NCI-H2029 (cell line): ENCODE measurements at regions not wholly inside any gene's neighbourhood (a gene's known extent, or its start where the extent isn't known, plus 50 kb on each side); places are given as distances from the start of the nearest gene placed in this dataset.
A peak's percentile ranks its signal among the peaks of the same experiment; 100 is the strongest.

Experiments
- DNase-seq: peaks from one replicate; lab custom pipeline; 2025; lab: John Stamatoyannopoulos, UW

- no peak for DNase-seq
Observed at GRCh38 chr5:96340357-96340756, 92.7 kb downstream of the PCSK1 start.

DNA sequence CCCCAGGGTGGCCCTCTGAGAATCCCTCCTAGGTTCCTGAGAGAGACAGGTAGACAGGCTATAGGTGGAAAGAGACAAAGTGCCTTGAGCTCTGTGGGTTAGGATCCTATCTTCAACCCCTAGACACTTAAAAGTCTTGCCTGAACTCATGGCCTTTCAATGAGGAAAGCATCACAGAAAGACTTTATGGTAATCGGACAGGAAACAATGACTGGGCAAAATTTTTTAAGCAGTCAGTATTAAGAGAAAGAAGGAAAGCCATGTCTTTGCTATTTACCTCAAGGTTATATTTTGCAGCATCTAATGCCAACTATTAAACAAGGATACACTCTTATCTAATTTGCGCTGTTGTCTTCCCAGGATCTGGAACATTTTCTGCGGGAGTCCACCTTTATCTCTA is 93.2 kb downstream of the PCSK1 start:
- DNase-seq = no peak

DNA sequence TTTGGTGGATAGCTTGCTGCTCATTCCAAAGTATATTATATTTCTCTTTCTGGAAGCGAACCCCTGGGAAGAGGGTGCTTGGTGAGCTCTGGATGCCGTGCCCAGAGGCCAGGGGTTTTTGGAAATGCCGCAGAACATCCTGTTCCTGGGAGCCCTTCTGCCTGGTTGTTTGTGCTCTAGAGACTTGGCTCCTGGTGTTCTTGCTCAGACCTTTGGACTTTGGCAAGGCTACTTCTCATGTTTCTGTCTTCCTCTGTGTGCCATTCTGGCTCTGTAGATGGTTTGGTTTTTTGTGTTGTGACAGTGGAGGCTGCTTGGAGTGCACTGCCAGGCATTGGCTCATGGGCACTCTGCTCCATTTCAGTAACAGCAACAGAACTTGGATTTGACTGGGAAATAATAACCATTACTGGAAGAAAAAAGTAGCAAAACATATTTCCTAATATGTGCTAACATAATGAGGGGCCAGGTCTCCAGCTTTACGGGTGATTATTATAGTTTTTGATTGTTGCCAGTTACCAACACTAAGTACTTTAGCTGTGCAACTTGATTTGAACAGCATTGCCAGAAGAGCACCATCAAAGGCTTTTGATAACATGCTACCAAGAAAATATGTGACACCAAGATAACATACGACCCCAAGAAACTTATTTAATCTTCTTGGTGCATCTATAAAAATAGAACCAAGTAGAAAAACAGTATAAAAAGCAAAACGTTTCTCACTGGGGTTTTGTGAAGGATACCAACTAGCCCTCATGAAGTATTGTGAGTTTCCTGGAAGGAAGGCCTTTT is 94.2 kb downstream of the PCSK1 start:
- no peak for DNase-seq

- no peak for DNase-seq
Observed at GRCh38 chr5:96338091-96338490, 95.0 kb downstream of the PCSK1 start.

DNA sequence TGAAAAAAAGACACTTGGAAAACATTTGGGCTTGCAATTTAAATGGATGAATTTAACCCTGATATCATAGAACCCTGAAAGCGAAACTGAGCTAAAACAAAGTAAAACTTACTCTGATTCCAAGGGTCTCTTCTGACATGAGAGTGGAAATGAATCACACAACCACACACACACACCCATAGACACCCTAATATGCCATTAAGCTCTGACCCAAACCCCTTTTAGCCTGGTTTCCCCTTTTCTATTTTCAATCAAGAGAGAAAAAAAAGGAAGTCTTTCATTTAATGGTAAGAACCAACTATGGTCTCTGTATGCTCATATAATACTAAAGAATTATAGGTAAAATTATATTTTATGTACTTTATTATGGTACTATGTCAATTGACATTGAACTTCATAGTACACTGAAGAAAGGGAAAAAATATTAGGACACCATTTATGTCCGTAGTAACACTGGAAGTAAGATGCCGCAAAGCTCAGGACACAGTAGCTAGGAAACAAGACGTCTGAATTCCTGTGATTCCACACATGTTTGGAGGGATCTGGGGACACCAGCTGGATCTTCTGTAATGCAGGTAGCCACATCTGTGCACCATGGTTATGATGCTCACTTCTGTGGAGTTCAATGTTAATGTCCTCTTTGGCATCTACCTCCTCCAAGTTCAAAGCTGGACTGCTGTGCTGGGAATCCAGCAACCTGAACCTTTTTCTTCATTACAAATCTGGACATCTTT is 95.8 kb downstream of the PCSK1 start:
- DNase-seq = no peak

- peak; percentile 66 for DNase-seq
Observed at GRCh38 chr5:96336351-96336985, 96.6 kb downstream of the PCSK1 start.

GRCh38 chr5:96335873-96336272 is 97.2 kb downstream of the PCSK1 start:
- DNase-seq = peak; percentile 25

DNA sequence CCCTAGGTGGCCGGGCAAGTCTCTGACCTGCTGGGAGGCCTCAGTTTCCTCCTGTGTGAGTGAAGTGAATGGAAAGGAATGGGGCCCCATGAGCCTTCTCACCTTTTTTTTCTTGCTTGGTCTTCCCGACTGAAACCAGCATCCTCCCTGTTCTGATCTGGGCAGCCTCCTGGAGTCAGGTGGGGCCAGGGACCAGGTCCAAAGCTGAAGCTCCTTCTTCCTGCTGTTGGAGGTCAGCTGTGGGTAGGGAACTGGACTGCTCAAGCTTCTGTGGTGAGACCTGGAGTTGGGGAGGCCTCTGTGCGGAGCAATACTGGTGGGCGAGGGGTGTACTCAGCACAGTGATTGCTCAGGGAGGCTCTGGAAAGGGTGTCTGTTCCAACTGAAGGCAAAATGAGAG is 99.7 kb downstream of the PCSK1 start:
- no peak for DNase-seq

DNA sequence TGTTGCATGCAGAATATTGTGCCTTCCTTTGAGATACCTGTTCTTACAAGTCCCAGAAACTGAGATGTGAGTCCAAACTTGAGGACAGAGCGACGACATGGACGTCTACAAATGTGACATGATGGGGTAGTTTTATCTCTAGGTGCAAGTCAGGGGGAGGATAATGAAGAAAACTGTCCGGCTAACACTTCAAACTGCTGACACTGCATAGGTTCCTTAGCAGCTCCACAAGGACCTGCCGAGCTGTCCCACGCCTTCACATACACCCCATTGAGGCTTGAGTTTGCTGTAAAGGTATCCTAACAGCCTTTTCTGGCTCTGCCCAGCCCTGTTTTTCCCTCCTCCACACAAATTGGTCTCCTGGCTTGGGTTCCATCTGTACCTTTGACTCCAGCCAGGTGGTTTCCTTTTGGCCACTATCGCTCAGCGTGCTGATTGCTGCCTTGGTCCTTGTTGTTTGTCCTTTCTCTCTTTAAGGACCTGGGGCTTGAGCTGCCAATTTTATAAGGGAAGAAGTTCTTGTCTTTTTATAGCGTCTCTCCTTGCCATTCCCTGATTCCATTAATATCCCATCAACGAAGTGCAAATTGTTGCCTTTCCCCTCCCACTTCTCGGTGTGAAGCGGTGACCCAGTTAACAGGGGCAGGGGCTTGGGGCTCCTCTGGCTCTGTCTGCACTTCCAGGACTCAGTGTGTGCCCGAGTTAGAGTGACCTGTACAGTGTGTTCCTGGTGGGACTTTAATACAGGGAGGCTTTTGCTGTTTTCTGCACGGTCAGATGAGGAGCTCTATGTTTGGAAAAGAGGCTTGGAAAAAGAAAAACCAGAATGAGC is 100.3 kb downstream of the PCSK1 start:
- no peak for DNase-seq

GRCh38 chr5:96331681-96332361 is 101.2 kb downstream of the PCSK1 start:
- DNase-seq = no peak

- DNase-seq = no peak
Observed at GRCh38 chr5:96331210-96331609, 101.8 kb downstream of the PCSK1 start.

- DNase-seq = no peak
Observed at GRCh38 chr5:96330530-96331140, 102.4 kb downstream of the PCSK1 start.

GRCh38 chr5:96329886-96330529 is 103.0 kb downstream of the PCSK1 start:
- DNase-seq = no peak

DNA sequence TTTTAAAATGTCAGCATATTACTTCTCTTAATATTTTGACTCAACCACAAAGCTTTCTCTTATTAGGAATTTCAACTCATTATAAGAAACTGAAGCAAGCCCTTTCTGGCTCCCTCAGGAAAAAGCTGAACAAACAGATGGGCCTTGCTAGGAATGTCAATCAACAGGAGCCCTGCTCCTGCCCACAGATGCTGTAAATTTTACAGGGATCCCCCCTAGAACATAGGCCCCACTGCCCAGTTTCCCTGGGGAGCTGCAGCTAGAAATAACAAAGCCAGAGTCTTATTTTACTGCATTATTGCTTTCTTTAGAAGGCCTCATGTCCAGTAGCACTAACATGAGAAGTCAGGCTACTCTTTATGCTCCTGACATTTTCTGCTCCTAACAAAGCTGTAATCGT is 103.8 kb downstream of the PCSK1 start:
- no peak for DNase-seq

DNA sequence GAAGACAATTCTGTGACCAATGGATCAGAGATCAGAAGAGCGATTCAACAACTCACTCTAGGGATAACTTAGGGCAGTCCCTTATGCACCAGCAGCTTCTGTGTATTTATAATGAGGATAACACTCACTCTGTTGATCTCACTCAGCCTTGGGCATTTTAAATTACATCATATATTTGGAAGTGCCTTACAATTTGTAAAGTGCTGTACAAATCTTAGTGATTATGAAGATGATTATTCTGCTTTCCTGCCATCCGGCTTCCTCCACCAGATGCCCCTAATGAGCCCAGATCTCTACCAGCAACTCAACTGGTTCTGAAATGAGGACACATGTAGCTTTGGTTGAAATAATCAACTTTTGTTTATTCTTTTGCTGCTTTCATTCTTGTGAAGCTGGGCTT is 105.3 kb downstream of the PCSK1 start:
- no peak for DNase-seq

DNA sequence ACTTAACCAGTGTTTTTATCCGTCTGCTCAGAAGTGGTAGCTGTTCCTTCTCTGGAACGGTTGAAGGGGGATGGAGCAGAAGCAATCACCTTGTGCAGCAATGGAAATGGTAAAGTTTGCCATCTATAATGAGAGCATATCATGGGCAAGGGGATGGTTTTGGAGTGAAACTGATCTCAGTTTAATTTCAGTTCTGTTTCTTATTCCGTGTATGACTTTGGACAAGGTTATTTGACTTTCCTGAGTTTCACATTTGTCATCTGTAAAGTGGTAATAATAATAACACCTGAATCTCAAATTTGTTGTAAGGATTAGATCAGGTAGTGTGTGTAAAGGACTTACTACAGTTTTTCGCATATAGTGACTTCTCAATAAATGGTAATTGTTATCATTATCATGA is 106.1 kb downstream of the PCSK1 start:
- no peak for DNase-seq

GRCh38 chr5:96324708-96325107 is 108.3 kb downstream of the PCSK1 start:
- peak; percentile 14 for DNase-seq

DNA sequence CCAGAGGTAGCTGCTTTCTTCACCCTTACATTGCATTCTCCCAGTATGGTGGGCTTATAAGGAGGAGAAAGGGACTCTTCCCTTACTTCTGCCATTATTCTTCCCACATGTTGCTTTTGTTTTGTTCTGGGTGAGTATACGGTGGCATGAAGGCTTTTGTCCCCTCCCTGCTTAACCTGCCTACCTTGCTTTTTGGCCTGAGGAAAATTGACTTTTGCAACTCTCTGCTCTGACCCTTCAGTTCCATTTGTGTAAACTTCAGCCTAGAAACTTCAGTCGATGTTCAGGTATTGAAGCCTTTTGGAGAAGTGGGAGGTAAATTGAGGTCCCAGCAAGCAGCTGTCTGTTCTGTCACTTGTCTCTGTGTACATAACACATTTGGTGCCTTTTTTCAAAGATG is 110.2 kb downstream of the PCSK1 start:
- no peak for DNase-seq

GRCh38 chr5:96322217-96322616 is 110.8 kb downstream of the PCSK1 start:
- DNase-seq = no peak

DNA sequence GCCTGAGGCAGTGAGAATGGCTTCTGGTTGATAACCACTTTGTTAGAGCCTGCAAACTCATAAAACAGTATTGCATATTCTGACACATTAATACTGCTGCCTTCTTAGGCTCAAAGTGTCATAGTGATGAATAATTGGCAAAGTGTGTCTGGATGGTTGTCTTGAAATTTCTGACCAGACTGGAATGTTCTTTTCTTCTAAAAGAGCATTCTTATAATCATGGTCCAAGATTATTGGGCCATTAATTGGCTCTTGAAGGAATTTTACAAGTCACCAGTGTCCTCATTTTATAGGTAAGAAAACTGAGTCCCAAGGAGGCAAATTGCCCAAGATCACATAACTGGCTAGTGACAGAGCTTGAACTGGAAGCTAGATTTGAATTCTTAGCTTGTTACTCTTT is 111.7 kb downstream of the PCSK1 start:
- DNase-seq = no peak

DNA sequence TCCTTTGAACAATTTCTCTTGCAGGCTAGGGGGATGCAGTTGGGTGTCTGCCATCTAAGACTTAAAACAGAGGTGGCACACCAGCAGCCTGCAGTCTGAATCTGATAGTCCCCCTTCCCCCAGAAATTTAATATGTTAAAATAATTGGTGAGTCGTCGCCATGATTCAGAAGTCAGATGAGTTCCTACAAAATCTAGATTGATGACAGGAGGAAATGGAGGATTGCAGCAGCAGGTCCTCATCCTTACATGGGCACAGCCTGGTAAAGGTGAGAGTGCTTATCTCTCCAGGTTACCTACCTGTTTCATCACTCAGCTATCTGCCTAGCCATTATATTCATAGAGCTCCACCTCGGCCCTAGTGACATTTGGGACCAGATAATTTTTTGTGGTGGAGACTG is 112.3 kb downstream of the PCSK1 start:
- no peak for DNase-seq
